GM21737 (cell line): ENCODE measurements at regions not wholly inside any gene's neighbourhood (a gene's known extent, or its start where the extent isn't known, plus 50 kb on each side); places are given as distances from the start of the nearest gene placed in this dataset.
"Not testable (repeated sequence)": the region's sequence is repeated elsewhere in the genome, so short reads cannot be mapped to it uniquely, and the experiment has no call there.

Source experiments
- ATAC-seq: cut with Tn5 transposase; IDR thresholded peaks from one replicate; pipeline ENCODE4 v1.9.1; 2021; ENCODE audit warnings: mild to moderate bottlenecking, moderate library complexity; ENCODE audit not compliant: unreplicated experiment

GRCh38 chr10:5268743-5269142, 72.1 kb downstream of the AKR1C4 start:
- no peak for ATAC-seq

GRCh38 chr10:5269791-5270190, 73.2 kb downstream of the AKR1C4 start:
- no peak for ATAC-seq

- no peak for ATAC-seq
Measured at GRCh38 chr10:5271526-5271925, 74.9 kb downstream of the AKR1C4 start.

GRCh38 chr10:5272065-5272803, 75.6 kb downstream of the AKR1C4 start:
- no peak for ATAC-seq

- ATAC-seq = no peak
Measured at GRCh38 chr10:5274795-5275194, 78.2 kb downstream of the AKR1C4 start.

- ATAC-seq = no peak
Measured at GRCh38 chr10:5281356-5281755, 83.4 kb upstream of the UCN3 start.

- no peak for ATAC-seq
Measured at GRCh38 chr10:5282137-5282536, 82.6 kb upstream of the UCN3 start.

- peak; percentile 77 for ATAC-seq
Measured at GRCh38 chr10:5283305-5284158, 81.2 kb upstream of the UCN3 start.

GRCh38 chr10:5284311-5285057, 80.3 kb upstream of the UCN3 start:
- ATAC-seq = no peak

- no peak for ATAC-seq
Measured at GRCh38 chr10:5285186-5285585, 79.6 kb upstream of the UCN3 start.

- no peak for ATAC-seq
Measured at GRCh38 chr10:5288359-5288758, 76.4 kb upstream of the UCN3 start.

- not testable (repeated sequence) for ATAC-seq
Measured at GRCh38 chr10:5289228-5289627, 75.5 kb upstream of the UCN3 start.

- no peak for ATAC-seq
Measured at GRCh38 chr10:5291501-5292195, 73.1 kb upstream of the UCN3 start.

- no peak for ATAC-seq
Measured at GRCh38 chr10:5292196-5292735, 72.5 kb upstream of the UCN3 start.

- not testable (repeated sequence) for ATAC-seq
Measured at GRCh38 chr10:5292970-5293369, 71.8 kb upstream of the UCN3 start.

- no peak for ATAC-seq
Measured at GRCh38 chr10:5293691-5294550, 70.8 kb upstream of the UCN3 start.

GRCh38 chr10:5297466-5297865, 67.3 kb upstream of the UCN3 start:
- no peak for ATAC-seq

- no peak for ATAC-seq
Measured at GRCh38 chr10:5297996-5298395, 66.8 kb upstream of the UCN3 start.

GRCh38 chr10:5299950-5300349, 64.8 kb upstream of the UCN3 start:
- ATAC-seq = no peak

GRCh38 chr10:5303504-5303903, 61.3 kb upstream of the UCN3 start:
- ATAC-seq = no peak
